ENCODE measurements at regions not wholly inside any gene's neighbourhood (a gene's known extent, or its start where the extent isn't known, plus 50 kb on each side); places are given as distances from the start of the nearest gene placed in this dataset.

- H3K36me3 ChIP-seq (ENCODE audit: control insufficient read depth, insufficient read depth, low read length), result no peaks in the 10 kb centered on the region
- no peak for TF ChIP-seq CTCF (IDR thresholded peaks at IDR 0.05; ENCODE audit: insufficient read depth, low read depth, low read length)
- no peaks in the 10 kb centered on the region for H3K27me3 ChIP-seq (ENCODE audit: control insufficient read depth, insufficient read depth, low read length)
- ChIA-PET POLR2A (no interaction called here), CTCF (interaction anchor here (0.6 kb wide), 2 partner anchors 107 to 220 kb away, joined by 4 to 5 read pairs; no protein-coding TSS in a partner anchor)
- no peak overlapping the region for H3K4me3 ChIP-seq (ENCODE audit: low read depth, low read length)
- no peak for DNase-seq (ENCODE audit: low read depth)
These were observed 204.4 kb downstream of the TDRD15 start for GRCh38 chr2:21328177-21328576.

- ChIA-PET CTCF (no interaction called here), POLR2A (no interaction called here)
- no peak overlapping the region for H3K4me3 ChIP-seq (ENCODE audit: low read depth, low read length)
These were observed 207.1 kb downstream of the TDRD15 start for GRCh38 chr2:21330786-21331391.

GRCh38 chr2:21331625-21332370, 208.0 kb downstream of the TDRD15 start:
- CTCF ChIA-PET, result no interaction called here

More at GRCh38 chr2:21330786-21331391, 207.1 kb downstream of the TDRD15 start:
- no peak for DNase-seq (ENCODE audit: low read depth)
- H3K27me3 ChIP-seq (ENCODE audit: control insufficient read depth, insufficient read depth, low read length), result no peaks in the 10 kb centered on the region
- TF ChIP-seq CTCF (IDR thresholded peaks at IDR 0.05; ENCODE audit: insufficient read depth, low read depth, low read length), result no peak
- no peaks in the 10 kb centered on the region for H3K36me3 ChIP-seq (ENCODE audit: control insufficient read depth, insufficient read depth, low read length)

GRCh38 chr2:21332993-21333625, 209.3 kb downstream of the TDRD15 start:
- H3K27me3 ChIP-seq (ENCODE audit: control insufficient read depth, insufficient read depth, low read length), result no peaks in the 10 kb centered on the region
- TF ChIP-seq CTCF (IDR thresholded peaks at IDR 0.05; ENCODE audit: insufficient read depth, low read depth, low read length), result no peak
- H3K36me3 ChIP-seq (ENCODE audit: control insufficient read depth, insufficient read depth, low read length), result no peaks in the 10 kb centered on the region
- H3K4me3 ChIP-seq (ENCODE audit: low read depth, low read length), result no peak overlapping the region
- ChIA-PET CTCF (no interaction called here), POLR2A (no interaction called here)
- DNase-seq (ENCODE audit: low read depth), result no peak

More at GRCh38 chr2:21331625-21332370, 208.0 kb downstream of the TDRD15 start:
- Histone ChIP-seq H3K4me3 (ENCODE audit: low read depth, low read length) (no peak overlapping the region), H3K36me3 (ENCODE audit: control insufficient read depth, insufficient read depth, low read length) (no peaks in the 10 kb centered on the region), H3K27me3 (ENCODE audit: control insufficient read depth, insufficient read depth, low read length) (no peaks in the 10 kb centered on the region)
- no peak for DNase-seq (ENCODE audit: low read depth)
- TF ChIP-seq CTCF (IDR thresholded peaks at IDR 0.05; ENCODE audit: insufficient read depth, low read depth, low read length), result no peak
- POLR2A ChIA-PET, result no interaction called here

- no peak for DNase-seq (ENCODE audit: low read depth)
- no peak overlapping the region for H3K4me3 ChIP-seq (ENCODE audit: low read depth, low read length)
- POLR2A ChIA-PET, result no interaction called here
- TF ChIP-seq CTCF (IDR thresholded peaks at IDR 0.05; ENCODE audit: insufficient read depth, low read depth, low read length), result no peak
- H3K27me3 ChIP-seq (ENCODE audit: control insufficient read depth, insufficient read depth, low read length), result no peaks in the 10 kb centered on the region
- CTCF ChIA-PET, result no interaction called here
- no peaks in the 10 kb centered on the region for H3K36me3 ChIP-seq (ENCODE audit: control insufficient read depth, insufficient read depth, low read length)
These were observed 209.9 kb downstream of the TDRD15 start for GRCh38 chr2:21333684-21334083.

Measured in BJ (cell line).